Gastroesophageal sphincter (tissue), 3 donors: ENCODE measurements at regions not wholly inside any gene's neighbourhood (a gene's known extent, or its start where the extent isn't known, plus 50 kb on each side); places are given as distances from the start of the nearest gene placed in this dataset.

Experiments
- CTCF ChIP-seq, 4 experiments: fragments of 200-600 bp in 2 of 4; fragments of 450-650 bp in 2 of 4; sonication (generic) in 1 of 4; IDR thresholded peaks; one replicate each; pipeline ENCODE4 v1.5.1; 2017 to 2019; ENCODE audit warnings: antibody characterized with exemption in 4 of 4, mild to moderate bottlenecking in 2 of 4, moderate library complexity in 2 of 4
- EP300 ChIP-seq: sonication (generic); formaldehyde crosslinking; IDR thresholded peaks from one replicate; pipeline ENCODE4 v1.6.1; 2017; ENCODE audit warnings: antibody characterized with exemption, mild to moderate bottlenecking
- POLR2A ChIP-seq, 2 donors: fragments of 450-650 bp; IDR thresholded peaks; one replicate each; pipeline ENCODE4 v1.6.1; 2017; ENCODE audit warnings: antibody characterized with exemption in 2 of 2, mild to moderate bottlenecking in 2 of 2, moderate library complexity in 1 of 2
- POLR2AphosphoS5 ChIP-seq: sonication (generic); formaldehyde crosslinking; IDR thresholded peaks from one replicate; pipeline ENCODE4 v1.6.1; 2017; ENCODE audit warnings: antibody characterized with exemption

DNA sequence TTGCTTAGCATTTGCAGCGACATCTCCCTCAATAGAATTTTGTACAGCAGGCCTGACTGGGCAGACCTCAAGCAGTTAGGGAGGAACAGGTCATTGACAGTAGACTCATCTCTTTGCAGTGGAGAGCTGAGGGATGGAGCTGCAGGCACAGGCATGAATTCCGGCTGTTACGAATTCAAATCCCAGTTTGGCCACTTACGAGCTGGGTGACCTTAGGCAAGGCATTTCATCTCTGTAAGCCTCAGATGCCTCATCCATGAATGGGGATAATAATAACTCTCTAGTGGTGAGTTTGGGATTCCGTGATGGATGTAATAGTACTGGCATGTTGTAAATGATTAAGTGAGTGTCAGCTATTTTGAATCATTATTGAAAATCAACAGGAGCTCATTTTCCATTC, 195.3 kb downstream of the SEMA6A start:
- no peak for TF ChIP-seq EP300
- TF ChIP-seq CTCF (IDR thresholded peaks at IDR 0.05) = no peak
- TF ChIP-seq POLR2A (IDR thresholded peaks at IDR 0.05) = no peak
- no peak for TF ChIP-seq POLR2AphosphoS5
